Left lung (tissue), 4 donors: ENCODE measurements at regions not wholly inside any gene's neighbourhood (a gene's known extent, or its start where the extent isn't known, plus 50 kb on each side); places are given as distances from the start of the nearest gene placed in this dataset.

Experiments
- ATAC-seq: fragments of 200-7000 bp; cut with Tn5 transposase; one replicate; pipeline ENCODE4 v1.9.1; 2020; ENCODE audit warnings: moderate library complexity
- DNase-seq, 4 donors: peaks; one replicate each; pipeline ENCODE4 v3.0.0-alpha.2; 2013 to 2020
- H3K27ac ChIP-seq, 2 donors: fragments of 200-600 bp; sonication (generic) in 1 of 2; one replicate each; pipeline versions ENCODE4 v1.5.0 to v1.8.0; 2020 to 2021
- H3K27me3 ChIP-seq, 2 donors: fragments of 200-600 bp; sonication (generic) in 1 of 2; one replicate each; pipeline versions ENCODE4 v1.5.0 to v1.8.0; 2020 to 2021
- H3K36me3 ChIP-seq, 2 donors: fragments of 200-600 bp; sonication (generic) in 1 of 2; one replicate each; pipeline versions ENCODE4 v1.5.0 to v1.8.0; 2020 to 2021
- H3K4me1 ChIP-seq, 2 donors: fragments of 200-600 bp; one replicate each; pipeline ENCODE4 v1.8.0; 2021
- H3K4me3 ChIP-seq, 2 donors: fragments of 200-600 bp; sonication (generic) in 1 of 2; one replicate each; pipeline versions ENCODE4 v1.5.0 to v1.8.0; 2020 to 2021; ENCODE audit warnings: mild to moderate bottlenecking in 1 of 2
- H3K9me3 ChIP-seq, 2 donors: fragments of 200-600 bp; sonication (generic) in 1 of 2; one replicate each; pipeline versions ENCODE4 v1.5.0 to v1.8.0; 2020 to 2021
- intact Hi-C, 2 donors: fragments of 100-400 bp; cut with DNase I; formaldehyde crosslinking; loops; one replicate each; pipeline versions ENCODE4 v1.11.2 to v1.14.2; 2022
- TF ChIP-seq, protein P1 (sequence below), 2 donors: fragments of 200-600 bp; sonication (generic) in 1 of 2; IDR thresholded peaks; one replicate each; pipeline versions ENCODE4 v1.5.0 to v1.8.0; 2021; ENCODE audit warnings: antibody characterized with exemption in 2 of 2
- donor health status: DM: no; HTN: yes; CAD: no.
- donor health status: DM: no; HTN: no; CAD: no.

DNA sequence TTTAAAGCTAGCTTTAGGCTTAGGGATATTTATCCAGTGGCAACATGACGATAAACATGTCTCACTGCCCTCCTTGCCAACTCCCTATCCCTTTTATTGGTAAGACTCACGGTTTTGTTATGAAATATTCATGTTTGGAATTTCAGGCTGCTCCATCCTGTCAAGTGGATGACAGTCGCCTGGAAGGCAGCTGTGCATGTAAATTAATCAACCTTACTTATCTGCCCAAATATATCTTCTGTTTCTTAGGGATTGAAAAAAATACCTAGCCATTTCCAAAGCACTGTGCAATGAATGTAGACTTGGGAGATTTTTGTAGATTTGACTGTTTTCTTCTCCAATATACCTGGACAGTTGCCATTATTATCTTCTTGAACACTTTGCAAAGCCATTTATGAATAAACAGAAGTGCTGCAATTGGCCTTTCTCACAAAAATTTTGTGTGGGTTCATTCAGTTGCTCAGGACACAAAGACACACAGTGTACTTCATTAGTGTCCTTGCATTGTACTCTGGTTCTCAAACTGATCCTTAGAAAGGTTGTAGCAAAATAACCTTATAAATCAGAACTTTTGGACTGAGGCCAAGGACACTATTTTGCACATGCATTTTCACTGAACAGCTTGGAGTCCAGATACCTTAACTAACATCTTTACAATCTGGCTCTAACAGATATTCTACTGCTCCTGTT lies 889.4 kb upstream of the SEMA6A start:
- TF ChIP-seq, protein P1, sequence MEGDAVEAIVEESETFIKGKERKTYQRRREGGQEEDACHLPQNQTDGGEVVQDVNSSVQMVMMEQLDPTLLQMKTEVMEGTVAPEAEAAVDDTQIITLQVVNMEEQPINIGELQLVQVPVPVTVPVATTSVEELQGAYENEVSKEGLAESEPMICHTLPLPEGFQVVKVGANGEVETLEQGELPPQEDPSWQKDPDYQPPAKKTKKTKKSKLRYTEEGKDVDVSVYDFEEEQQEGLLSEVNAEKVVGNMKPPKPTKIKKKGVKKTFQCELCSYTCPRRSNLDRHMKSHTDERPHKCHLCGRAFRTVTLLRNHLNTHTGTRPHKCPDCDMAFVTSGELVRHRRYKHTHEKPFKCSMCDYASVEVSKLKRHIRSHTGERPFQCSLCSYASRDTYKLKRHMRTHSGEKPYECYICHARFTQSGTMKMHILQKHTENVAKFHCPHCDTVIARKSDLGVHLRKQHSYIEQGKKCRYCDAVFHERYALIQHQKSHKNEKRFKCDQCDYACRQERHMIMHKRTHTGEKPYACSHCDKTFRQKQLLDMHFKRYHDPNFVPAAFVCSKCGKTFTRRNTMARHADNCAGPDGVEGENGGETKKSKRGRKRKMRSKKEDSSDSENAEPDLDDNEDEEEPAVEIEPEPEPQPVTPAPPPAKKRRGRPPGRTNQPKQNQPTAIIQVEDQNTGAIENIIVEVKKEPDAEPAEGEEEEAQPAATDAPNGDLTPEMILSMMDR (IDR thresholded peaks at IDR 0.05) = no peak
- no peak overlapping the region for H3K27ac ChIP-seq
- DNase-seq (no peak), ATAC-seq (no peak)
- intact Hi-C loops = no loop called here
- no peaks in the 10 kb centered on the region for H3K9me3 ChIP-seq
- no peak overlapping the region for H3K4me3 ChIP-seq
- no peaks in the 10 kb centered on the region for H3K4me1 ChIP-seq
- H3K36me3 ChIP-seq = no peaks in the 10 kb centered on the region
- H3K27me3 ChIP-seq = no peaks in the 10 kb centered on the region

- Histone ChIP-seq H3K36me3 (no peaks in the 10 kb centered on the region), H3K4me1 (no peaks in the 10 kb centered on the region), H3K27ac (no peak overlapping the region), H3K27me3 (no peaks in the 10 kb centered on the region), H3K4me3 (no peak overlapping the region), H3K9me3 (no peaks in the 10 kb centered on the region)
- DNase-seq (no peak), ATAC-seq (no peak)
- intact Hi-C loops = no loop called here
- TF ChIP-seq, protein P1 (IDR thresholded peaks at IDR 0.05) = no peak
Observed at GRCh38 chr5:117461966-117462365, 887.3 kb upstream of the SEMA6A start.

DNA sequence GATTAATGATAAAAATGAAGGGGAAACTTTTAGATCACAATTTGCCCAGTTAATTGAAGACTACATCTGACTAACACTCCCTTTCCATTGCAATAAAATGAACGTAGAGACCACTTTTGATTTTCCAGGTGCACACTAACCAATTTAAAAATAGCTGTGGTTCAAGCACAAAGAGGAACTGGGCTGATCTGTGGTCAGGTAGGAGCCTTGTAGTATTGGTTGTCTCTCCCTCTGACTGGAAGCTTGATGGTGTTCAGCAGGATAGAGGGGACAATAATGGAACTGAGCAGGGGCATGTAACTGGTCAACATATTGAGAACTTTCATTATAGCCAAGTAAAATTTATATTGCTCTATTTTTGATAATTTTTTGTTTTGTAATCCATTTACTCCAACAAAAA lies 886.8 kb upstream of the SEMA6A start:
- Histone ChIP-seq H3K4me3 (no peak overlapping the region), H3K9me3 (no peaks in the 10 kb centered on the region), H3K27ac (no peak overlapping the region), H3K36me3 (no peaks in the 10 kb centered on the region), H3K4me1 (no peaks in the 10 kb centered on the region), H3K27me3 (no peaks in the 10 kb centered on the region)
- DNase-seq = no peak
- TF ChIP-seq, protein P1 (IDR thresholded peaks at IDR 0.05) = no peak
- ATAC-seq = no peak
- intact Hi-C loops = no loop called here

- Histone ChIP-seq H3K27ac (no peak overlapping the region), H3K4me3 (no peak overlapping the region), H3K36me3 (no peaks in the 10 kb centered on the region), H3K27me3 (peaks cover 0 to 7% of the 10 kb centered on the region in 2 donors), H3K4me1 (no peaks in the 10 kb centered on the region), H3K9me3 (no peaks in the 10 kb centered on the region)
- TF ChIP-seq, protein P1 (IDR thresholded peaks at IDR 0.05) = no peak
- ATAC-seq (no peak), DNase-seq (no peak)
- intact Hi-C loops = no loop called here
Observed at GRCh38 chr5:117457656-117458055, 883.0 kb upstream of the SEMA6A start.

- no peaks in the 10 kb centered on the region for H3K9me3 ChIP-seq
- ATAC-seq (no peak), DNase-seq (no peak)
- intact Hi-C loops = no loop called here
- no peaks in the 10 kb centered on the region for H3K36me3 ChIP-seq
- H3K4me3 ChIP-seq = no peak overlapping the region
- TF ChIP-seq, protein P1 (IDR thresholded peaks at IDR 0.05) = no peak
- no peak overlapping the region for H3K27ac ChIP-seq
- no peaks in the 10 kb centered on the region for H3K4me1 ChIP-seq
- H3K27me3 ChIP-seq = peaks cover 0 to 7% of the 10 kb centered on the region in 2 donors
Observed at GRCh38 chr5:117456866-117457470, 882.3 kb upstream of the SEMA6A start.
